Activated effector memory CD4-positive, alpha-beta T cell treated with Interleukin-2 at 50 U/mL for 16 hours (primary cell): ENCODE measurements at regions not wholly inside any gene's neighbourhood (a gene's known extent, or its start where the extent isn't known, plus 50 kb on each side); places are given as distances from the start of the nearest gene placed in this dataset.

Experiments used
- DNase-seq: peaks from one replicate; pipeline ENCODE4 v3.0.0-alpha.2; 2020

GRCh38 chr11:31997955-31998354 lies 92.9 kb upstream of the RCN1 start:
- DNase-seq, result no peak

GRCh38 chr11:31996159-31996881 lies 94.6 kb upstream of the RCN1 start:
- no peak for DNase-seq

GRCh38 chr11:31995525-31996094 lies 95.3 kb upstream of the RCN1 start:
- DNase-seq, result no peak

GRCh38 chr11:31995032-31995431 lies 95.8 kb upstream of the RCN1 start:
- DNase-seq, result no peak

- DNase-seq, result no peak
Observed at GRCh38 chr11:31987118-31988005, 103.5 kb upstream of the RCN1 start.

- no peak for DNase-seq
Observed at GRCh38 chr11:31986201-31986889, 104.5 kb upstream of the RCN1 start.

- DNase-seq, result no peak
Observed at GRCh38 chr11:31981457-31981856, 109.4 kb upstream of the RCN1 start.

GRCh38 chr11:31977343-31977742 lies 113.5 kb upstream of the RCN1 start:
- no peak for DNase-seq

- no peak for DNase-seq
Observed at GRCh38 chr11:31974366-31975136, 116.3 kb upstream of the RCN1 start.

- DNase-seq, result no peak
Observed at GRCh38 chr11:31973172-31973571, 117.7 kb upstream of the RCN1 start.

- no peak for DNase-seq
Observed at GRCh38 chr11:31972623-31973022, 118.3 kb upstream of the RCN1 start.

- DNase-seq, result no peak
Observed at GRCh38 chr11:31969359-31969702, 121.5 kb upstream of the RCN1 start.

- DNase-seq, result no peak
Observed at GRCh38 chr11:31968461-31969358, 122.2 kb upstream of the RCN1 start.

- no peak for DNase-seq
Observed at GRCh38 chr11:31967404-31968130, 123.3 kb upstream of the RCN1 start.

- no peak for DNase-seq
Observed at GRCh38 chr11:31966846-31967245, 124.0 kb upstream of the RCN1 start.

- DNase-seq, result no peak
Observed at GRCh38 chr11:31964181-31964580, 126.7 kb upstream of the RCN1 start.

- no peak for DNase-seq
Observed at GRCh38 chr11:31960126-31960525, 130.7 kb upstream of the RCN1 start.

- no peak for DNase-seq
Observed at GRCh38 chr11:31959716-31960115, 131.2 kb upstream of the RCN1 start.

- DNase-seq, result peak; percentile 26
Observed at GRCh38 chr11:31958076-31958735, 132.7 kb upstream of the RCN1 start.

GRCh38 chr11:31957674-31958073 lies 133.2 kb upstream of the RCN1 start:
- no peak for DNase-seq
